GM18951 (cell line): ENCODE measurements at regions not wholly inside any gene's neighbourhood (a gene's known extent, or its start where the extent isn't known, plus 50 kb on each side); places are given as distances from the start of the nearest gene placed in this dataset.

Experiments used
- POLR2A ChIP-seq: IDR thresholded peaks from 4 replicates; pipeline ENCODE4 v1.6.1; 2011; ENCODE audit warnings: mild to moderate bottlenecking; ENCODE audit not compliant: insufficient read length, insufficient read depth; ENCODE audit errors: extremely low read depth
- in situ Hi-C: fragments of 300-500 bp; cut with MboI; formaldehyde crosslinking; loops from one replicate; pipeline ENCODE4 v1.12.0; 2022; ENCODE audit warnings: low sequenced_read_pairs, mixed read lengths, inconsistent platforms; ENCODE audit not compliant: unreplicated experiment

DNA sequence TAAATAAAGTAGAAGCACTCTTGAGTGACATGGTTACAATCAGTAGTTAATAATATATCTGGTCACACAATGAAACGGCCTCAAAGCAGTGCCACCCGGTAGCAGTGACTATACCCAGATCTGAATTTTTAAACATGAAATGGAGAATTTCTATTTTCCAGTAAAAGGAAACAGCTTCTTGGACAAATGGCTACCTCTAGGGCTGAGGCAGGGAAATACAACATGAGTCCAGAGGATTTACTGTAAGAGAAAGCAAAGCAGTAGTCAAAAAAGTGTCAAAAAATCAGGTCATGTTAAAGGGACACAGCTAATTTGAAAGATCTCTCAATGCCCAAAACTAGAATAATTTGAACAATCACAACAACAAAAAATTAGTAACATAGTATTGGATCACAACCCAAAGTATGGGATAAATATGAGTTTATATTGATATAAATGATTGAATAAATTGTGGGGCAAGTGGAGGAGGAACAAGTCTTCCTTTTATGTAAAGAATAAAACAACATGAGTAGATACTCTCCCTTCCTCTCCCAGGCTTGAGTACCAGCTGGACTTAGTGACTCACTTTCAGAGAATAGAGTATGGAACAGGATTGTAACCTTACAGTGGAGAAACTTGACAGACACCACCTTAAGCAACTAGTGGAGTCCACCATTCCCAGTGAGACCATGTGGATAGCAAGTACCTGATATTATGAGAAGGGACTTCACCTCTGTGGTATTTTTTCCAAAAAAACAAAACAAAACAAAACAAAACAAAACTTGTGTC lies 180.8 kb downstream of the MBD2 start:
- TF ChIP-seq POLR2A, result no peak
- in situ Hi-C loops, result no loop called here

DNA sequence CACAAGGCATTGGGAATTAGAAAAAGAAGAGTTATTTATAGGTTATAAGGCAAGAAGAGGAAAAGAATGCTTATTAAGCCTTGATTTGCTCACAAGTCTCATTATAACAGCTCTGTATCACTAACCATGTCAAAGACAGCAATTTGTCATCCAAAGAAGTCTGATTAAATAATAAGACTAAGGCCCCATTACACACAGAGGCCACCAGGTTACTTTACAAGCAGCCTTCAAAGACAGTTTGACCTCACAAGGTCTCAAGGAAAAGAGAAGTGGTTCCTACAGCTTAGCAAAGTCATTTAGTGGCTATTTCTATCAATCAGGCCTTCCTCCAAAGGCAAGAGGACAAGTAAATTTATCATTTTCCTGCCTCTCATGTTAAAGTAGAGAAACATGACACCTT lies 188.5 kb downstream of the MBD2 start:
- TF ChIP-seq POLR2A, result no peak
- in situ Hi-C loops, result no loop called here

GRCh38 chr18:54033052-54033451 lies 191.4 kb downstream of the MBD2 start:
- no peak for TF ChIP-seq POLR2A
- in situ Hi-C loops, result no loop called here

DNA sequence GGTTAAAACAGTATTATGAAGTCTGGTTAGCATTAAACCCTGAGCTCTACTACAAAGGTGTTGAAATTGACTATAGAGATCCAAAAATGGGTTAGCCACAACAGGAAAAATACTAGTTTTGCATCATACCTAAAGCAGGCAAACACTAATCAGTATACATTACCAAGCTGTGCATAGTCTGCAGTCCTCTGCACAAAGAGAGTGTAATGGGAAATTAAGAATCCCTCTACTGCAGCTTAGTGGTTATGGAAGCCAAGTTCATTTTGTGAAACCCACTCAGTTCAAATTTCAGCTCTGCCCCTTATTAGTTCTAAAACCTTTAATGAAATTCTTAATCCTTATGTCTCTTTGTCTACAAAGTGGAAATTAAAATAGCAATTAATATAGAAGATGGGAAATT lies 192.1 kb downstream of the MBD2 start:
- no peak for TF ChIP-seq POLR2A
- in situ Hi-C loops, result no loop called here

- TF ChIP-seq POLR2A, result no peak
- in situ Hi-C loops, result no loop called here
These were observed 193.2 kb downstream of the MBD2 start for GRCh38 chr18:54031243-54031642.

DNA sequence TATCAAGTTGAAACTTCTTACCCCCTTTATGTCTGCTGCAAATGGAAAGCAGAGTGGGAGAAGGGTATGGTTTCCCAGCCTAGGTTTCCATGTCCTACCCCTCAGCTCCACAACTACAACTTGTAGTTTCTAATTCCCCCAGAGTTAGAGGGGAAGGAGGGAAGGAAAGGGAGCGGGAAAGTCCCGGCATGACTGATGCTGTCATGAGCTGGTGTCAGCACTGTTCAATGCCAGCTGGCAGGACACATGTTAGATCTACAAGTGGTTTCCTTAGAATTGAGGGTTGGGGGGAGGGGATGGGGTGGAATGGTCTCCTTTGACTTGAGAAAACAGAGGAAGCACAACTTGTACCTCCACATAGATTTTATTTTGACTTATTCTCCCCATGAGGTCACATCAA lies 194.0 kb downstream of the MBD2 start:
- in situ Hi-C loops, result no loop called here

DNA sequence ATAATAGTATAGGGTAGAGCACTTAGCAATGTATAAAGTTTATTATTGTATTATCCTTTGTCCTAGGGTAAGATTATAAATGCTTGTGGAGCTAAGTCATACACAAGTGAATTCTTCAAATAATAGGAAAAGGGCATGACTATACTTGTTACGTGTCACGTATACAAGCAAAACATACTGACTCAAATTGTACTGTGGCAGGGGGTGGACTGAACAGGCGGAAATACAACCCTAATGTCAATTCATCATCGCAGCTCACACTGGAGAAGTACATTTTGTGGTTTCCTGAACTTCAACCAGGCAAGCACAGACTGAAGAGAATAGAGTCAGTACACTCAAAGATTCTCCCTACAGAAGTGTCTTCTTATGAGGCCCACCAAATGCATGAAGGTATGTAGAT lies 201.0 kb downstream of the MBD2 start:
- in situ Hi-C loops, result no loop called here
- no peak for TF ChIP-seq POLR2A

More for the DNA sequence above, 194.0 kb downstream of the MBD2 start:
- TF ChIP-seq POLR2A, result no peak

GRCh38 chr18:54020966-54021365 lies 203.5 kb downstream of the MBD2 start:
- TF ChIP-seq POLR2A, result no peak
- in situ Hi-C loops, result no loop called here

GRCh38 chr18:54020156-54020745 lies 204.2 kb downstream of the MBD2 start:
- no peak for TF ChIP-seq POLR2A
- in situ Hi-C loops, result no loop called here

DNA sequence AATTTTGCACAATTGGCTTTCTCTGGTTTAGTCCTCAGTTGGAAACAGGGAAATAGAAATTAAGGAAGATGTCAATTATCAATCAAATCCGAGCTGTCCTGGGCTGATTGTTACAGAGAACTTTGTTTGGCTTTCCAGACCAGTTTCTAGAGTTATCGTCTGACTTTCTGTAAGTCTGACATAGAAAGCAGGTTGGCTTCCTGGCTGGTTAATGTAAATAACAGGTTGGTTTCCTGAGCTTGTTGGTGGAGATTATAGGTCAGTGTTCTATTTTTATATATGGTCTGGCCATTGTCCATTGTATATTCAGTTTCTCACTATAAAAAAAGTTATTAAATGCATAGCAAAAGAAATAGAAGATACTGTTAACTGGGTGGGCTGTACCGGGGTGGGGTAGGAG lies 204.8 kb downstream of the MBD2 start:
- in situ Hi-C loops, result no loop called here
- no peak for TF ChIP-seq POLR2A

- in situ Hi-C loops, result no loop called here
- TF ChIP-seq POLR2A, result no peak
These were observed 211.0 kb downstream of the MBD2 start for GRCh38 chr18:54013452-54013851.

DNA sequence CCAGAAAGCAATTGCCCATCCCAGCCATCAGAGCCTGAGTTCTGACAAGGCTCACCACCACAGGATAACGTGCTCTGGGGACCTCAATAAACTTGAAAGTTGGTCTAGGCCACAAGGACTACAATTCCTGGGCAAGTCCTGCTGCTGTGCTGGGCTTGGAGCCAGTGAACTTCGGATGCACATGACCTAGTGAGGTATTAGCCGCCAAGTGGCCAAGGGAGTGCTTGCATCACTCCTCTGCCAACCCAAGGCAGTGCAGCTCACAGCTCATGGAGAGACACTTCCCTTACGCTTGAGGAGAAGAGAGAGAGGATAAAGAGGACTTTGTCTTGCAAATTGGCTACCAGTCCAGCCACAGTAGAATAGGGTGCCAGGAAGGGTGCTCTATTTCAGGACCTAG lies 219.6 kb downstream of the MBD2 start:
- TF ChIP-seq POLR2A, result no peak
- in situ Hi-C loops, result no loop called here

- in situ Hi-C loops, result no loop called here
- TF ChIP-seq POLR2A, result no peak
These were observed 221.3 kb downstream of the MBD2 start for GRCh38 chr18:54003195-54003594.

DNA sequence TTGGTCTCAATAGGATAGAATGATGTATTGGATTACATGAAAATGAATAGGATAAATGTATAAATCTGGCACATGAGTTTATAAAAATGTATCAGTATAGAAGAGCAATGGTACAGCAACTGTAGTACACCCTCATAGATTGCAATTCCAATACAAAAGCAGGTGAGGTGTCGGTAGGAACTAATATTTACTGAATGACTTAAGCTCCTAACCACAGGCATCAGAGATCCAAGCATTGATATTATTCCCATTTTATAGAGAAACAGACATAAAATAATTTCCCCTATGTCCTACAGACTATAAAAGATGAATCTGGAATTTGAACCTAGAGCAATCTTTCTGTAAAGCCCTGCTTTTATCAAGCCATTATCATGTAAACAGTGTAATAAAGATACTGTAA lies 227.4 kb downstream of the MBD2 start:
- in situ Hi-C loops, result no loop called here
- TF ChIP-seq POLR2A, result no peak
